LNCaP clone FGC (cell line): ENCODE measurements at regions not wholly inside any gene's neighbourhood (a gene's known extent, or its start where the extent isn't known, plus 50 kb on each side); places are given as distances from the start of the nearest gene placed in this dataset.

Source experiments
- DNase-seq: peaks from one replicate; pipeline ENCODE4 v3.0.0-alpha.2; 2011; ENCODE audit warnings: low read depth
- H3K4me3 ChIP-seq: 2 replicates; pipeline ENCODE4 v1.5.1; 2011; ENCODE audit warnings: mild to moderate bottlenecking, low read depth, low read length, control low read depth
- TF ChIP-seq, protein P1 (sequence below): IDR thresholded peaks from 2 replicates; pipeline ENCODE4 v1.5.1; 2012; ENCODE audit warnings: mild to moderate bottlenecking; ENCODE audit not compliant: control insufficient read depth, insufficient read depth; ENCODE audit errors: extremely low read depth

DNA sequence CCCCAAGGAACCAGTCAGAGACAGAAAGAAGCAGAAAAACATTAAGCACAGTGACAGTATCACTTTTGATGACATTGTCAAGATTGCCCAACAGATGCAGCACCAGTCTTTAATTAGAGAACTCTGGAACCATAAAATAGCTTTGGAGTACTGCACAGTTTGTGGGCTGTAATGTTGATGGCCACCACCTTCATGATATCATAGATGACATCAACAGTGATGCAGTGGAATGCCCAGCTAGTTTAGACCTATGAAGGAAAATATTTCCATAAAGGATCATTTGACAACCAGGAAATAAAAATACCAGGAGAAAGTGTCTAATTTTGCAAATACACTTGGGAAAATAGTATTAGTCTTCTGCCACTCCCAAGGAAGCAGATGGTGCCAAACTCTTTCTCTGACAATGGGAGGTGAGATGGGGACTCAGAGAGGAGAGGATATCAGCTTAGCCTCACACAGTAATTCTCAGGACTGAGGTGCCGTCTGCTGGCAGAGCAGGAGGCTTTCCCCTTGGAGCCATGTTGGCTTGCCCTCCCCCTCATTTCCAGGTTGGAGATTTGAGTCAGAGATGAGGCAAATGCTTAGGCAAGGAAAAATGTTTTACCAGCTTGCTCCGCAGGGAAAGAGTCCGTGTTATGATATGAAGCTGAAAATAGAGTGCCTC lies 107.5 kb upstream of the CELF4 start:
- DNase-seq = no peak
- TF ChIP-seq, protein P1, sequence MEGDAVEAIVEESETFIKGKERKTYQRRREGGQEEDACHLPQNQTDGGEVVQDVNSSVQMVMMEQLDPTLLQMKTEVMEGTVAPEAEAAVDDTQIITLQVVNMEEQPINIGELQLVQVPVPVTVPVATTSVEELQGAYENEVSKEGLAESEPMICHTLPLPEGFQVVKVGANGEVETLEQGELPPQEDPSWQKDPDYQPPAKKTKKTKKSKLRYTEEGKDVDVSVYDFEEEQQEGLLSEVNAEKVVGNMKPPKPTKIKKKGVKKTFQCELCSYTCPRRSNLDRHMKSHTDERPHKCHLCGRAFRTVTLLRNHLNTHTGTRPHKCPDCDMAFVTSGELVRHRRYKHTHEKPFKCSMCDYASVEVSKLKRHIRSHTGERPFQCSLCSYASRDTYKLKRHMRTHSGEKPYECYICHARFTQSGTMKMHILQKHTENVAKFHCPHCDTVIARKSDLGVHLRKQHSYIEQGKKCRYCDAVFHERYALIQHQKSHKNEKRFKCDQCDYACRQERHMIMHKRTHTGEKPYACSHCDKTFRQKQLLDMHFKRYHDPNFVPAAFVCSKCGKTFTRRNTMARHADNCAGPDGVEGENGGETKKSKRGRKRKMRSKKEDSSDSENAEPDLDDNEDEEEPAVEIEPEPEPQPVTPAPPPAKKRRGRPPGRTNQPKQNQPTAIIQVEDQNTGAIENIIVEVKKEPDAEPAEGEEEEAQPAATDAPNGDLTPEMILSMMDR = no peak
- no peak overlapping the region for H3K4me3 ChIP-seq

DNA sequence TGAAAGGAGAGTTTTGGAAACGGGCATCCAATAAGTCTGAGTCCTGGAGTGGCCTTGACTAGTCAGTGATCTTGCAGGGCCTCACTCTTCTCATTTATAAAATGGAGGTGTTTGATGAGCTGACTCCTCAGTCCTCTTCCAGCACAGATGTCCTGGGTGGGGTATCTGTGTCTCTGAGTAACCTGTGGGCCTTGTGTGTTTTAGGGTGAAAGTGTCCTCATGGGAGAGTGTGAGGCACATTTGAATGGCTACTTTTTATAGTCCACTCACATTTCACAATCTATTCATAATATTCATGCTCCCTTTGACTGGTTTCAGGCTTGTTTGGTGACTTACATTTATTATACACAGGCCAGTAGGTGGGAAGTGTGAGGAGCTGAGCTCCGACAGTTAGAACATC lies 106.4 kb upstream of the CELF4 start:
- TF ChIP-seq, protein P1 = no peak
- no peak for DNase-seq
- H3K4me3 ChIP-seq = no peak overlapping the region

DNA sequence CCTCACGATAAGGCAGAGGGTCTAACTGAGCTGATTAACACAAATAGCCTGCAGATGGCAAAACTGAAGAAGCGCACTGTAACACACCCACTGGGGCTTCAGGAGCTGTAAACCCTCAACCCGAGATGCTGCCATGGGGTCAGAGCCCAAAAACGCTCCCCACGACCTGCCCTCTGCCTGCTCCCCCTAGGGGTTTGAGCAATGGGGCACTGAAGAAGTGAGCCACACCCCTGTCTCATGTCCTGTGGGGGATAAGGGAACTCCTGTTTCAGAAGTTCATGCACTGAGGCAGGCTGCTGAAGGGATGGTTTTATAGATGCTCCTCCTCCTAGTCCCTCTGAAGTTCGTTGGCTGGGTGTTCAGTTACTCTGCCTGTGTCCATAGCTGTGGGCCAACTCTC lies 105.9 kb upstream of the CELF4 start:
- no peak for DNase-seq
- TF ChIP-seq, protein P1 = no peak
- H3K4me3 ChIP-seq = no peak overlapping the region

DNA sequence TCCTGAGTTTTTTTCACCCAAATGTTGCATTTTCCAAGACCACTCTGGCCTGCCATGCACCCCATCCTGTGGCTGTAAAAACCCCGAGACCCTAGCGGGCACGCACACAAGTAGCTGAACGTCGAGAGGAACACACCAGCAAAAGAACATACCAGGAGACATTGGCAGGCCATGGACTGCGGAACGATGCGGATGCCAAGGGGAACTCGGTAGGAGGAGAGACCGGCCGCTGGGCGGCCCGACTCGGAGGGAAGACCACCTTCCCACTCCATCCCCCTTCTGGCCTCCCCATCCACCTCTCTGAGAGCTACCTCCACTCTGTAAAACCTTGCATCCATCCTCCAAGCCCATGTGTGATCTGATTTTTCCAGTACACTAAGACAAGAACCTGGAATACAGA lies 105.5 kb upstream of the CELF4 start:
- DNase-seq = no peak
- TF ChIP-seq, protein P1 = no peak

DNA sequence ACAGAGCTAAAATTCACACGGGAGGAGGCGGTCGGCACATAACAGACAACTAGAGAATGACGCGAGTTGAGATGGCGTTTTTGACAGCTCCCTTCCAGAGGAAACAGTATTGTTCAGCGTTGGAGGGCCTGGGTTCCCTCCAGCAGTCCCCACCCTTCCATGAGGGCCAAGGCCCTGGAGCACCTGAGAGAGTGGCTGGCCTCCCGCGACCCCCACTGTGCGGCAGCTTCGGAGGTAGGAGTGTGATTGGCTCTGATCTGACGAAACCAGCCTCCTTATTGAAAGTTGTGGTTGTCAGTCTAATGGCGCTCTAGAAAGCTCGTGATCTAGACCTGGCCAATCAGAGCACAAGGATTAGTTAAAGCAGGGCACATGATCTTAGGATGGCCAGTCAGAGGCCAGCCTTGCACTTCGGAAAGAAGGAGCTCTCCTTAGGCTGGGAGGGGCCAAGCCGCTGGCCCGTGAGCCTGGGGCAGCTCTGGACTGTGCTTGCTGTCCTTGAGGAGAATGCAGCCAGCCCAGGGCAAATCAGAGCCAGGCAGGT lies 104.5 kb upstream of the CELF4 start:
- DNase-seq = no peak
- no peak overlapping the region for H3K4me3 ChIP-seq
- TF ChIP-seq, protein P1 = no peak

More for the DNA sequence above, 105.5 kb upstream of the CELF4 start:
- no peak overlapping the region for H3K4me3 ChIP-seq

DNA sequence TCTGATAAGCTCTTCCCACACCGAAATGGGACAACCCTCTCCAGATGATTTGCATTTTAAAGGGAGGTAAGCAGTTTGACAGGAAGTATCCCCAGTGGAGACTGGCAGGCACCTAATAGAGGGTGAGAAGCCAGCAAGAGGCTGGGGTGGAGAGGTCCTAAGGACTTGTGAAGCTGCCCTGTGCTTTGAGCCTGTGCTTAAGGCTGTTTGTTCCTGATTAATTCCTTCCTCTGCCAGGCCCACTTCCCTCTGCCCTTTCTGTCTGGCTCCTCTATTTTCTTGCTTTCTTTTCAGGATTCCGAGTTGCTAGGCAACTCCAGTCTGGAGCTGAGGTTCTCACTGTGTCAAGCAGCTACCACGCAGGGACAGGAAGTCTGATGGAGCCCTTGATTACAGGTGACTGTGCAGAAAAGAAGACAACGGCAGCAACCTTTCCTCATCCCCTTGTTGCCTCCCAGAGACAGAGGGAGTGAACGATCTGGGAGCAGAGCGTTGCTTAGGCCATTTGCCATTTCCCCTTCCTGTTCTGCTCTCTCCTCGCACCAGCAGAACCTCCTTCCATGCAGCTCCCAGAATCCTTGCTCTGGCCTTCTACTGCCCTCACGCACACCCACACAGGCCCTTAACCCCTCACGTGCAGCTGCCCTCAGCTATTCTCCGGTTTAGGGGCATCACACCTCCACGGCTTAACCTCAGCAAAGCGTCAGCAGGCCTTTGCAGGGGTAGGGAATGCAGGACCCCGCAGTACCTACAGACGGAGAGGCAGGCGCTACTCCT lies 103.6 kb upstream of the CELF4 start:
- no peak overlapping the region for H3K4me3 ChIP-seq
- TF ChIP-seq, protein P1 = no peak
- DNase-seq = no peak
